ENCODE measurements at regions not wholly inside any gene's neighbourhood (a gene's known extent, or its start where the extent isn't known, plus 50 kb on each side); places are given as distances from the start of the nearest gene placed in this dataset.

DNA sequence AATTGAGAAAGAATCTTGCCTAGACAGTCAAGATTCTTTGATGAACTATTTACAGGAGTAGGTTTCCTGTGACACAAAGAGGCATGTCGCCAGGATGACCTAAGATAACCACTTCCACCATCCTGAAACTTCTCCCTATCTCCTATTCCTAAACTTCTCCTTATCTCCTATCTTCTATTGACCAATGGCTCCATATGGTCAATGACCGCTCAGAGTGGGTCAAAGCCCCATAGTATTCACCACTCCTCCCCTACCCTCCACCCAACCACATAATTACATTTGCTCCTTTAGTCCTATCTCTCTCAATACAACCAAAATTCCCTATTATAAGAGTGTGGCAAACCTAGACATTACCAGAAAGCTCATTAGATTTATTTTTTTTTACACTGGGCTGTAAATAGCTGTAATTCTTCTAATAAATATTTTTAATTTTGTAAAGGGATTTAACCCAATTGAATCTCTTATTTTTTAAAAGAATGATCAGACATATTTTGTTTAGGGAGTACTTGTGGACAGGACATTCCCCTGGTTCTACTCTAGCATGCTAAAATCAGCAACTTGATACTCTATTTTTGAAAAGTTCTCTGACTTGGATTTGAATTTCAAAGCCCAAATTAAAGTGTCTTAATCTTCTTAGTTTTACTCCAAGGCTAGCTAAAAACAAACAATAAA, 416.0 kb upstream of the CCNH start:
- intact Hi-C loops (cut with DNase I): no loop called here
- DNase-seq: no peak

DNA sequence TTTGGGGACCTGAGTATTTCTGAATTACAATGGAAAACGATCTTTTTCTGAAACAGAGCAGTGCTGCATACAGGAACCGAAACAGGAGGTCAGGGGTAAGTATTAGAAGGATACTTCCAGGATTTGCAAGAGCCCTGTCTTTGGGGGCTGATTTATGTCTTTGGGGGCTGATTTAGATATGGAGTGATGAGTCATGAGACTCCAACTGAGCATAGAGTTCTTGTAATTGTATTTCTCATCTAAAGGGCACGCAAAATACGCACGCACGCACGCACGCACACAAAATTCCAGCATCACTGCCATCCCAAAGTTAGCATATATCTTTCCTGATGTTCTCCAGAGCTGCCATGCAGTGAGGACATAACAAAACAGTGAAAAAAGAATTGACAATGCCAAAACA, 414.8 kb upstream of the CCNH start:
- intact Hi-C loops (cut with DNase I): no loop called here
- peak in 1 of 42 donors; percentile 10 for DNase-seq

DNA sequence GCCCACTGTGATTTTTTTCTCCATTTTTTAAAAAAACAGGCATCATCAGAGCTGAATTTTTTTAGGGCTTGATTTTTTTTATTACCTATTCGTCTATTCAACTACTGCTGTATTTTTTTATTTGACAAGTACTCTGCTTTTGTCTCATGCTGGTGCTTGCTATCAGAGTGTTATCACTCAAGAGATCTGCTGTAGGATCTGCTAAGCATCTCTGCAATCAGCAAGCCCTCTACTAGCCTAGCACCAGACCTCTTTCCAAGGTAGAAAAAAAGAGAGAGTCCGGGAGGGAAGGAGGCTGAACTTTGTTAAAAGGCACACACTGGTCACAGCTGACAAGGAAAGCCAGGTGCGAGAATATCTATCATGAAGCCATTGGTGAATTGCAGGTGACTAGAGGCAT, 413.8 kb upstream of the CCNH start:
- intact Hi-C loops (cut with DNase I): no loop called here
- no peak for DNase-seq

DNA sequence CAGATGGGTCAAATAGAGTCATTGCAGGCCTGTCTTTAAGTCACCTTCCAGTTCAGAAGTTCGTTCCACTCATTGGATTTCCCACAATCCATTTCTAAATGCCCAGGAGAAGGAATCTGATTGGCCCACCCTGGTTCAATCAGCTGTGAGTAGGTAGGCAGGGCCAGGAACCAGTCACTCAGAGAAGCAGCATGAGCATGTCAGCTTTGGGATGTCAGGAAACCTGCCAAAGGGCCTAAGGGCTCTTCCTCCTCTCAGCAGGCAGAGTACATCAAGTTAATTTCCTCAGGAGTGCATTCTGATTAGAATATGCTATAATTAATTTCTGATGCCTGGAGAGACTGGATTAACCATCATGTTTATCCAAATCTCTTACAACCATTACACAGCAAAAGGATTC, 412.9 kb upstream of the CCNH start:
- intact Hi-C loops (cut with DNase I): no loop called here
- DNase-seq: no peak

DNA sequence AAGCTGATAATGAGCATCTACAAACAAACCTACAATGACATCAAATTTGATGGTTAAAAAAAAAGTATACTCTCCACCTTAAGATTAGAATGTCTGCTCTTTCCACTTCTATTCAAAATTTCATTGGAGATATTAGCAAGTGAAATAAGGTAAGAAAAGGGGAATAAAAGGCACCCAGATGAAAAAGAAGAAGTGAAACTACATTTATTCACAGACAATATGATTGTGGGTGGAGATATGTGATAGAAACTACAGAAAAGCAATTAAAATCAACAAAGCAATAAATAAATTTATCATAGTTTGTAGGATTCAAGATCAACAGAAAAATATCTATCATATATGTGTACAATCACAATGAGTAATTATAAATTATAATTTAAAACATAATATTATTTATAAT, 395.1 kb upstream of the CCNH start:
- intact Hi-C loops (cut with DNase I): no loop called here
- DNase-seq: no peak

DNA sequence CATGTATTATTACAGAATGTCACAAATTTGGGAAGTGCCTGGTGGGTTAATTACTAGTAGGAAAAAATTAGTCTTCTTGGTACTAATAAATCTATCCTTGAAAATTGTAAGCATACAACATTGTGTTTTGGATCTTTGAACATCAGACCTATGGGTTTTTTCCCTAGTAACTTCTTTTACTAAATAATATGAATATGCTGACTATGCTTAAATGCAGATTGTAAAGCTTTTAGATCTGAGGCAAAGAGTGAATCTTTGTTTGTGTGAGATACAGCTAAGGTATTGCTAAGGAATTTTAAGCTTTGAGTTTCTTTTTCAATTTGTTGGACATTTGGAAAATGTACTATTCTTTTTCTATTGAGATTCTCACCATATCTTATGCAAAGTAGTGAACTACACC, 390.6 kb upstream of the CCNH start:
- DNase-seq: no peak
- intact Hi-C loops (cut with DNase I): no loop called here

DNA sequence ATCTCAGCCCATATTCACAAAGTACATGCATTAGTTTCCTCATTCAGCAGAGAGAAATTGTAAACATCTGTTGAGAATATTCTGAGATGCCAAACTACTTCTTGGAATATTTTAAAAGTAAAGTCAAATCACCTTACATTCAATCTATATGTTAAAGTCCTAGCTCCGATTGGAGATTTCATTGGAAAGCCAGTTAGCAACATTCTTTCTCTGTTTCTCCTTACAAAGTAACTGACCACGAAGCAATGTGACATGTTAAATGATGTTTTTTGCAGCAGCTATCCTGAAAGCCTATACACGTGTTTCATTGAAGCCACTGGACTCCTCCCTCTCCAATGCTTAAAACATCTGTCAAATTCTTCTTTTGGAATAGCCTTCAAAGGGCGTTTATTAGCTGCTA, 379.1 kb upstream of the CCNH start:
- DNase-seq: no peak
- intact Hi-C loops (cut with DNase I): no loop called here

DNA sequence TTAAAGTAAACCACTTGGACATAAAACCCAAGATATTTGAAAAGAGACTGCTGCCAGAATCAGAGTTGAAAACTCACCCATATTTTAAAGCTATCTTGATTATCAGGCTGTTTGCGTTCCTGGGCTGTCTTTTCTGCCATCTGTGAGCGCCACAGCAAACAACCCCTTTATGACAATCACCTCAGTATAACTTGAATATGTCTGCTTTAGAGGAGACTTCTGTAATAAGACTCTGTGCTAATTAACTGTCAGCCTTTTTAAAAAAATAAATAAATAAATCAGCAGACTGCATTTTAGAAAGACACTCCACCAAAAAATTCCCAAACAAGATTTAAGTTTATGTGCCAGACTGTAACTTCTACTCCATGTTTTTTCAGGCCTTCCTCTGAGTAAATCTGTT, 375.7 kb upstream of the CCNH start:
- intact Hi-C loops (cut with DNase I): loop anchor here (10.0 kb wide), 2 partner anchors 106 to 356 kb away; no protein-coding TSS in a partner anchor
- DNase-seq: no peak

DNA sequence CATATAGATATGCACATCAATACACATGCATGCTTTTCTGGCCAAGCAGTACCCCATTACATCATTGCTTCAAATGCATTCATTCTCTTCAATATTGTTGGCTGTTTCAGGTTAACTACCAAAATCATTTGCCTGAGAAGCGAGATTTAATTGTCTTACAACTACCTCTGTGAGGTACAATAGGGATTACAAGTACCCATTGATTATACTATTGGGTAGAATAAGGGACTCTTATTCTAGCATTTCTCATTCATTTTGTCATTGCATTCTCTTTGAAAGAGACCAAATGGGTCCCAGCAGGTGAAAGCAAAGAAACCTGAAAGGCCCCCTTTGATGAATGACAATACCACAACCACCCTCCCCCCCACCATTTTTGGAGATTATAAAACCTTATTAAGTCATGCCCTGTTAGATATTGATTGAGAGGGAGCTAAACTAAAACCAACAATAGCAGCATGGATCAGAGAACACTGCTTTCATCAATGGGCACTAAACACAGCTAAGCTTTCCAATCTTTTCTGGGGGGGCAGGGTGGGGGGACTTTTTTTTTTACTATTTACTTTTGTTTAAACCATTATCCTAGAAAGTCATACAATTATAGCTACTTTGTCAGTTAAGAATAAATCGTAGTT, 375.0 kb upstream of the CCNH start:
- intact Hi-C loops (cut with DNase I): loop anchor here (10.0 kb wide), 2 partner anchors 107 to 357 kb away; no protein-coding TSS in a partner anchor
- DNase-seq: no peak

DNA sequence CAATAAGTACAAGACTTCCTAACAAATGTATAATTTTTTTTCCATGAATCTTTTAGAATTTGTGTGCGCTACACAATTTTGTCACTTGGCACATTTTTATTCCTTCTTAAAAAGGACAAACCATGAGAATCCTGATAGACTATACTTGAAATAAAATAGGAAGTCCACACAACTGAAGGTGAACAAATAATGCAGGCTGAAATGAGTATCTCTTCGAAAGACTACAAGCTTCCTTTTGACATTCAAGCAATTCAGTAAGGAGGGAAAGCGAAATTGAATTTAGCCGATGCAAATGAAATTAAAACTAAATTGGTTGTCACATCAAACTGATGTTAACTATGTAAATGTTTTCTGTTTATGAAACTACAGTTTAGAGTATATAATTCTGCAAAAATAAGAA, 374.4 kb upstream of the CCNH start:
- intact Hi-C loops (cut with DNase I): loop anchor here (10.0 kb wide), 2 partner anchors 108 to 358 kb away; no protein-coding TSS in a partner anchor

DNA sequence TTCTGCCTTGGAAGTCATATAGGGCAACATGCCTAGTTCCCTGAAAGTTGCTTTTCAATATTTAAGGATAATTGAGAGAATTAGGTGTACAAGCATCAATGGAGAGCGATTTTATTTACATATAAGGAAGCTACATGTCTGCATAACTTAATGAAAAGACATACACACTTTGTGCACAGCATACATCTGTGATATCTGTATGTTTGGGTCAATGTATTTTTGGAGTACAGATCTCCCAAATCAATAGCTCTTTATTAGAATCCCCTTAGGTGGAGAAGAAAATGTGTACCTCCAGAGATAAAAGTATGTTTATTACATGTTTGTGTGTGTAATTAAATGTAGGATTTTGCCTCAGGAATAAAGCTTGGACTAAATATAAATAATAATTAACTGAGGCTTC, 373.7 kb upstream of the CCNH start:
- intact Hi-C loops (cut with DNase I): loop anchor here (10.0 kb wide), 2 partner anchors 108 to 358 kb away; no protein-coding TSS in a partner anchor
- DNase-seq: no peak

More for the DNA sequence above, 374.4 kb upstream of the CCNH start:
- no peak for DNase-seq

DNA sequence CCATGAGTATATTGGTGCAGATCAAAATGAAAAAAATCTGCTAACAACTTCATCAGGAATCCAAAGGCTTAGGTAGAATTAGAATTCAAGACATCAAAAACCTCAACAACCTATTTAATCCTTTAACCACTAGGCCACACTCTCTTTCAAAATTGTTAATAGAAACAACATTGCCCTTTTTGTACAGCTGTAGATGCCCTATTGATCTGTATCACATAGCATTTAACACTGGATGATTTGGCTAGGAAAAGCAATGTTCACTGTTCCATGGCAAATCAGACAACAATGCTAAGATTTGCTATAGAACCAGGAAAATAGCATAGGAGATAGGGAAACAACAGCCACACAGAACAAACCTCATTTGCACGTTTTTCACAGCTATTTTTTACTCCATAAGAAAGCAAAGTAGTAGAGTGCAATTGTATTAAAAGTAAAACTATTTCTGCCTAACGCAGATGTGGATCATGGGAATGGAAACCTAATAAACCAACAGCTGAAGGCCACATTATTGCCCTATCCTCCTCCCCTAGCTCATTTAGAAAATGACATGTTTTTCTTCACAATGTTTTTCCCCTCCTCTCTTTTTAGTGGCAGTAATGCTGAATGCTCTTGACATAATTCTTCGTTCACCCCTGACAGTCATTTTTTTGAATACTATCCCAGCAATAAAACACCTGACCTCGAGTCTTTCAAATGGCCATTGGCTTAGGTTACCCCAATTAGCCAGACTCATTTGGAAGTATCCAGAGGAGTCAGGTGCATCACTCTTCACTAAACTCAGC, 373.0 kb upstream of the CCNH start:
- intact Hi-C loops (cut with DNase I): loop anchor here (10.0 kb wide), 2 partner anchors 109 to 359 kb away; no protein-coding TSS in a partner anchor
- no peak for DNase-seq

DNA sequence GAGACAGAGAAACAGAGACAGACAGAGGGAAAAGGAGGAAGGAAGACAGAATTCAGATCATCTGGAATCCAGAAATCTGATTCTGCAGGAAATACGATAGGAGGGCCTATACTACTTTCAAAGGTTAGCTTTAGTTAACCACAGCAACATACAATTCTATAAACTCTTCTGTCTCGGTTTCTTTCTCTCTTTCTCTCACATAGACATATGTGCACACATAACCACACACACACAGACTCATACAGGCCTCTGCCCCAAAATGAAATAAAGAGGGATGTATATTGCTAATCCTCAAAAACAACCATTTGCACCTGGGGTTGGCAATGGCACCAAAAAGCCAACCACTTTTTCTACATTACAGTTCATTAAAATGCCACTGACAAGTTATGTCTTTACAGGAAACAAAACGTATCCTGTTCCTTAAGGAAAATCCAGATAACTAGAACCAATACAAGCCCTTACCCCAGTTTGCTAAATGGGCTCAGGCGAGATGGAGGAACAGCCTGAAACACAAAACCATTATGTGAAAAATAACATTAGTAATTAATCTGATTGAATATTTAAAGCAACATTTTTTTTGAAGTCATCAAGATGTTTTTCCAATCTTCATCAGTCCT, 372.3 kb upstream of the CCNH start:
- intact Hi-C loops (cut with DNase I): loop anchor here (10.0 kb wide), 2 partner anchors 110 to 360 kb away; no protein-coding TSS in a partner anchor
- DNase-seq: no peak

DNA sequence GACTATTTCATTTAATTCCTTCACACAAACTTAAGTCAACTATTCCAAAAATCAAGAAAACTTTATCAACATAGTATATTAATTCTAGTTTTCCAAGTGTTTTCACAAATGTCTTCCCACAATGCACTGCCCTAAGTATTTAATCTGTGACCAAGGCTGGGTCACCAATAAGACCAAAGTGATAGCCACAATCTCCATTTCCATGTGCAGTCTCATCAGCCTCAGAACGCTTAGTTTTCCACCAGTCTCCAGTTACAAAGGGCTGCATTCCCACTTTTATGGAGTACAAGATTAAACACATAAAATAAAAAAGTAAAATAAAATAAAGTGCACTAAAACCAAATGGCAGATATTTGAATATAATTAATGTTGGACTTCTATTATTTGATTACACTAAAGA, 371.6 kb upstream of the CCNH start:
- no peak for DNase-seq
- intact Hi-C loops (cut with DNase I): loop anchor here (10.0 kb wide), 2 partner anchors 110 to 360 kb away; no protein-coding TSS in a partner anchor

DNA sequence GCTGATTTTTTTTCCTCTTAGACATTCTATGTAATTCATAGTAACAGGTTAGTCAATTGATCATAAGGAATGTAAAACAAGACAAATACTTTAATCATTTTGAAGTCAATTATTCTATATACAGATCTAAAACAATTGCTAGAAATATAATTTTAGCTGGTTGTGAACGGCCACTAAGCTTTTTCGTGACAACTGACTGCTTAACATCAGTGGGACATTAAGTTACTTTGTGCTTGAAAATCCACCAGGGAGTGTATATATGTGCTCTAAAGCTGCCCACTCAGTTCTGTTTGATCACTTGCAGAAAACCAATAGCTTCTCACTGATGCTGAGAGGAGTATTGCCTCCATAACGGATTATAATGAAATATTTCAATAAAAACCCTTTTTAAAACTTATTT, 370.2 kb upstream of the CCNH start:
- DNase-seq: no peak
- intact Hi-C loops (cut with DNase I): loop anchor here (10.0 kb wide), 2 partner anchors 112 to 362 kb away; no protein-coding TSS in a partner anchor

DNA sequence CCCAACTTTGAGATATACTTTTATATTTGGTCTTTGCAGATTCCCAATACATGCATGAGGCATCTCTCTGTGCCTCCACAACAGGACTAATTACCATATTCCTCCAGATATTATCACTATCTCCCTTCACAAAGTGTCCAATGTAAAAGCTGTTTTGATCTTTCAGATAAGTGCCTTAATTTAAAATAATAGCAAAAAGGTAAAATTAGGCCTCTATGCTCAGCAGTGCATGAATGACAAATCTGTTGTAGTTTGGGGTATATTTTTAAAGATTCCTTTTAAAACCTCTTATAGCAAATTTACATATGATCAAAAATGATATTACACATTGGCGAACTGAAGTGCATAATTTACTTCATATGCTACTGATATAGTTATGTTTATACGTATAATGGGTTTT, 369.2 kb upstream of the CCNH start:
- intact Hi-C loops (cut with DNase I): loop anchor here (2.0 to 10.0 kb wide), 3 partner anchors 113 to 909 kb away; no protein-coding TSS in a partner anchor
- DNase-seq: no peak

DNA sequence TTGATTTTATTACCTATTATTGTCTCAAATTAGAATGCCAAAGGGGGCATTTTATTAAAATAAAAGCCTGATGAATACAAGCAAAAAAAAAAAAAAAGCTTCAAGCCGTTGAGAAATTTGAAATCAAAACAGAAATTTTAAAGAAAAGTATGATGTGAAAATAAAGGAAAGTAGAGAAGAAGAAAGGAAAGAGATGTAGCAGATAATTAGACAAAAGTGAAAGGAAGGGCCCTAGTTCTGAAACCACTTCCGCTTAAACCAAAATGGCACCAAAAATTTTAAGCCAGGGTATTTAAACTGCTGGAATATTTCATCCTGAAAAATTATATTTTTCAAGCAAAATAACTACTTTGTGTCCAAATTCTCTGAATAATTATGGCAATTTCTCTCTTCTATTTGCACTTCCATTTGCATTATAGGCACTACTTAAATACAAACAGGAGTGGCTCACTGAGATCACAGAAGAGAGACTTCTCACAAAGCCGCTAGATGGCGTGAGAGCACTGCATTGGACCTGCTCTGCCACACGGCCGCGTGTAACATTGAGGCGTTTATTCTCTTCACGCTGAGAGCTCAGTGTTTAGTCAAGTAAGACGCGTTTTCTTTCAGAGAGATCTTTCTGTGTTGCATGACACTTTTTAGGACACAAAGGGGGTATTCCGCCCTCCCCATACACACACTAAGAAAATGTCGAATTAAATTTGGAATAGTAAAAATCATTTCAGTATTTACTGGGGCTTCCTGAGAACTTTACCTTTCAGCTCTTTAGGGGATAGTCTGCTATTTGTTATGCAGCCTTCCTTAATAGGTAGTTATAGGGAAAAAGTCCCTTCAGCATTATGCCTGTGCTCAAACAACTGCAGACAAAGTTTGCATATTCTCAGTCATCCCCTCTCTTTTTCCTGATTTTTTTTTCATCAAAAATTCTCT, 368.4 kb upstream of the CCNH start:
- DNase-seq: peak; percentile 79 to 96 (median 92)
- intact Hi-C loops (cut with DNase I): loop anchor here (2.0 to 10.0 kb wide), 3 partner anchors 114 to 910 kb away; no protein-coding TSS in a partner anchor

DNA sequence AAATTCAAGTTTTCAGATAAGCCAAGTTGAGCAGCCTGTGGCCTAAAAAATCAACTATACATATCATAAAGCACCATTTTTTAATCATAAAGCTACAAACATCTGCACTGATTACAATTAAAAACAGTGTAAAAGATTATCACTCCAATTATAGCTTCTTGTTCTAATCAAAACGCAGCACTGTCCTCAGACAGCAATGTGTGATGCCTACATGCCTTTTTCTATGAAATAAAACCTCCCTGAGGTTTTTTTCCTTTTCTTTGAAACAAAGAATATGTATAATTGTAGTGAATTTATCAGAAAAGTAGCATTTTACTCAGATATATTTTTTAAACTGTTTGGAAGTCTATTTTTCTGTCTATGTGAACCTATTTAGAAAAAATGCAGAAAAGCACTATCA, 366.1 kb upstream of the CCNH start:
- intact Hi-C loops (cut with DNase I): loop anchor here (10.0 kb wide), 1 partner anchor 364 kb away; the partner anchor contains the start of gene CCNH

More for the DNA sequence above, 366.1 kb upstream of the CCNH start:
- no peak for DNase-seq

Measured in head of caudate nucleus (tissue), 42 donors.